Lower lobe of right lung (tissue), 2 donors: ENCODE measurements at regions not wholly inside any gene's neighbourhood (a gene's known extent, or its start where the extent isn't known, plus 50 kb on each side); places are given as distances from the start of the nearest gene placed in this dataset.
A peak's percentile ranks its signal among the peaks of the same experiment; 100 is the strongest.

Source experiments
- ATAC-seq, 2 donors: fragments of 200-7000 bp; cut with Tn5 transposase; one replicate each; pipeline ENCODE4 v1.9.1; 2020 to 2022; ENCODE audit warnings: mild to moderate bottlenecking in 2 of 2, moderate library complexity in 2 of 2
- DNase-seq: peaks from one replicate; pipeline ENCODE4 v3.0.0-alpha.2; 2020
- H3K27ac ChIP-seq: fragments of 200-600 bp; one replicate; pipeline ENCODE4 v1.8.0; 2022
- H3K27me3 ChIP-seq: fragments of 200-600 bp; one replicate; pipeline ENCODE4 v1.8.0; 2022; ENCODE audit warnings: low read depth
- H3K36me3 ChIP-seq: fragments of 200-600 bp; one replicate; pipeline ENCODE4 v1.8.0; 2022; ENCODE audit warnings: mild to moderate bottlenecking
- H3K4me1 ChIP-seq: fragments of 200-600 bp; one replicate; pipeline ENCODE4 v1.8.0; 2022
- H3K4me3 ChIP-seq: fragments of 200-600 bp; one replicate; pipeline ENCODE4 v1.8.0; 2022; ENCODE audit warnings: mild to moderate bottlenecking
- H3K9me3 ChIP-seq: fragments of 200-600 bp; one replicate; pipeline ENCODE4 v1.8.0; 2022
- intact Hi-C: fragments of 100-400 bp; cut with DNase I; formaldehyde crosslinking; loops from one replicate; pipeline ENCODE4 v1.11.0; 2022
- TF ChIP-seq, protein P1 (sequence below): fragments of 200-600 bp; IDR thresholded peaks from one replicate; pipeline ENCODE4 v1.8.0; 2022; ENCODE audit warnings: antibody characterized with exemption, mild to moderate bottlenecking
- donor health status: DM: no; HTN: yes; CAD: no; lungs with severe emphysema.

DNA sequence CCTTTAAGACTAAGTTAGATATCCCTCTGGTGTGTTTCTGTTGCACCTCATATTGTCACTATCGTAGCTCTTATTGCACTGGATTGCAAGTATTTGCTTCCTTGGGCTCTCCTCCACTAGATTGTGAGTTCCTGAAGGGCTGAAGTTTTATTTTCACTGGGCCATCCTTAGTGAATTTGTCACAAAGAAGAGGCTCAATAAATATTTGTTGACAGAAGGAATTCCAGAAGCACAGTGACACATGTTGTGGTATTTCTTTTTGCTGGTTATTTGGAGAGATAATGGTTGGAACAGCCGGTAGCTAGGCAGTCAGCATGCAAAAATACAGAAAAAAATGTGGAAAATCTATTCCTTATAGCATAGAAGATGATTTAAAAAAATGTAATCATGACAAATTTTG, 129.9 kb upstream of the ZRANB2 start:
- Histone ChIP-seq H3K4me1 (no peaks in the 10 kb centered on the region), H3K36me3 (no peaks in the 10 kb centered on the region), H3K9me3 (no peaks in the 10 kb centered on the region), H3K27ac (no peak overlapping the region), H3K27me3 (no peaks in the 10 kb centered on the region), H3K4me3 (no peak overlapping the region)
- ATAC-seq (no peak), DNase-seq (no peak)
- TF ChIP-seq, protein P1, sequence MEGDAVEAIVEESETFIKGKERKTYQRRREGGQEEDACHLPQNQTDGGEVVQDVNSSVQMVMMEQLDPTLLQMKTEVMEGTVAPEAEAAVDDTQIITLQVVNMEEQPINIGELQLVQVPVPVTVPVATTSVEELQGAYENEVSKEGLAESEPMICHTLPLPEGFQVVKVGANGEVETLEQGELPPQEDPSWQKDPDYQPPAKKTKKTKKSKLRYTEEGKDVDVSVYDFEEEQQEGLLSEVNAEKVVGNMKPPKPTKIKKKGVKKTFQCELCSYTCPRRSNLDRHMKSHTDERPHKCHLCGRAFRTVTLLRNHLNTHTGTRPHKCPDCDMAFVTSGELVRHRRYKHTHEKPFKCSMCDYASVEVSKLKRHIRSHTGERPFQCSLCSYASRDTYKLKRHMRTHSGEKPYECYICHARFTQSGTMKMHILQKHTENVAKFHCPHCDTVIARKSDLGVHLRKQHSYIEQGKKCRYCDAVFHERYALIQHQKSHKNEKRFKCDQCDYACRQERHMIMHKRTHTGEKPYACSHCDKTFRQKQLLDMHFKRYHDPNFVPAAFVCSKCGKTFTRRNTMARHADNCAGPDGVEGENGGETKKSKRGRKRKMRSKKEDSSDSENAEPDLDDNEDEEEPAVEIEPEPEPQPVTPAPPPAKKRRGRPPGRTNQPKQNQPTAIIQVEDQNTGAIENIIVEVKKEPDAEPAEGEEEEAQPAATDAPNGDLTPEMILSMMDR: no peak
- intact Hi-C loops: no loop called here

DNA sequence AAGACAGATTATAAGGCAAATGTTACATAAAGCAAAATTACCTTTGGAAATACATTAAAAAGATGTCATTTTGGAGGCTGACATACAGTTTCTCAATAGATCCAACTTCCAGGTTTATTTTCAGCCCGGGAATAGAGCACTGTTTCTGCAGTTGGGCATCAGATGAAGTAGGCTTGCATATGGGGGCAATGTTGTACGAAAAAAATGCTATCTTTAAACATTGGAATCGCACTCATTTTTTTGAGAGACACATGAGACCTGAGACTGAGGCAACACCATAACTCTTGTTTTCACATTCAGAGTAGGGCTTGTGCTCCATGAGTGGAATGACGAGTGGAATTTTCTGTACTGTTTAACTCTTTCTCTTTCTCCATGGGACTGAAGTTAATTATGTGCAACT, 122.4 kb upstream of the ZRANB2 start:
- TF ChIP-seq, protein P1: no peak
- ATAC-seq: no peak
- intact Hi-C loops: no loop called here
- no peaks in the 10 kb centered on the region for H3K4me1 ChIP-seq
- no peaks in the 10 kb centered on the region for H3K36me3 ChIP-seq
- DNase-seq: no peak
- no peaks in the 10 kb centered on the region for H3K9me3 ChIP-seq
- no peak overlapping the region for H3K4me3 ChIP-seq
- no peak overlapping the region for H3K27ac ChIP-seq
- H3K27me3 ChIP-seq: no peaks in the 10 kb centered on the region

DNA sequence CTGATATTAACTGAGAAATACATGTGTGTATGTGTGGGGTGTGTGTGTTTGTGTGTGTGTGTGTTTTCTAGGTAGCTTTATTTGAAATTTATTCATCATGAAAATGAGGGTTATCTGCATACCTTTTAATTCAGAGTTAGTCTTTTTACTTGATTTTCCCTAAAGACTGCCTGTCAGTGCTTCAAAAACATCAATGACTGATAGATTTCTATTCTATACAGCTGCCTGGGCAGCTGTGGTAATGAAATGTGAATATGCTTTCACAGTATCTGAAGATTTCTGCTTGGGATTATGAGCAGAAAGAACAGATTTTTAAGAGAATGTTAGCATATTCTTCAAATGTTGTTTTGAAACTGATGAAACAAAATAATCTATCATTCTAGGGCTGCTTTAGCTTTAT, 119.7 kb upstream of the ZRANB2 start:
- H3K4me1 ChIP-seq: no peaks in the 10 kb centered on the region
- H3K27ac ChIP-seq: no peak overlapping the region
- ATAC-seq: no peak
- no peaks in the 10 kb centered on the region for H3K9me3 ChIP-seq
- no peaks in the 10 kb centered on the region for H3K36me3 ChIP-seq
- no peak for DNase-seq
- no peaks in the 10 kb centered on the region for H3K27me3 ChIP-seq
- intact Hi-C loops: no loop called here
- TF ChIP-seq, protein P1: no peak
- H3K4me3 ChIP-seq: no peak overlapping the region

DNA sequence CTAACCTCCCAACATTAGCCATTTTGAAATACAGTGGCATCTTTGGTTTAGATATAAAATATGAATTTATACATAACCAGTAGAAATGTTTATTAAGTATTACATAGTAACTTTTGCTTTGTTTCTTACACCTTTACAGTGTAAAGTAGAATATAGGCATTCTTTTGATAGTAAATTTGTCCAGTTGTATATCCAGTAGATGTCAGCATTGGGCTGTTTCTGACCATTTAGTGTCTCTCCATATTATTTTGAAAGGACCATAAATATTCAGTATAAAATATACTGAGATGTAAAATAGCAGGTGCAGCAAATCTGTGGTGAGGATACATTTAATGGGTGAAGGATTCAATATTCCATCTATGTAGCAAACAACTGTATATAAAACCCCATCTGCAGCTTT, 115.8 kb upstream of the ZRANB2 start:
- Histone ChIP-seq H3K27me3 (no peaks in the 10 kb centered on the region), H3K27ac (no peak overlapping the region), H3K36me3 (no peaks in the 10 kb centered on the region), H3K9me3 (no peaks in the 10 kb centered on the region), H3K4me1 (no peaks in the 10 kb centered on the region), H3K4me3 (no peak overlapping the region)
- no peak for DNase-seq
- intact Hi-C loops: no loop called here
- TF ChIP-seq, protein P1: peak; percentile 32
- ATAC-seq: peak in 1 of 2 donors; percentile 74

DNA sequence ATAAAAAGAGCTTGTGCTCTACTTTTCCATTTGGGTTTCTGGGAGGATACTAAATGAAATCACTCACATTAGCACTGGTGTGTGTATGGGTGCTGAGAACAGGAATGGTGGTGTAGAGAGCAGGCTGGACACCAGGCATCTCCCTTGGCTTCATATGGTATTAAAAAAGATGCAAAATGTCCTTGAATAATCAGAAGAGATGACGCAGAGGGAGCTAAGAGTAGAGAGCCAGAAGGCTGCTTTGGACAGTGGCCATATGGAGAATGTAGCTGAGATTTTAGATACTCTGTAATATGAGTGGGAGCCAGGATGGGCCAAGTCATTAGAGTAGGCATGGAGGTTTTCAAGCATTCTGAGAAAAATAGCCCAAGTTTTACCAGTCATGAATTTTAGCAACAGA, 112.3 kb upstream of the ZRANB2 start:
- Histone ChIP-seq H3K27me3 (no peaks in the 10 kb centered on the region), H3K4me3 (no peak overlapping the region), H3K36me3 (no peaks in the 10 kb centered on the region), H3K4me1 (no peaks in the 10 kb centered on the region), H3K9me3 (no peaks in the 10 kb centered on the region), H3K27ac (no peak overlapping the region)
- TF ChIP-seq, protein P1: no peak
- intact Hi-C loops: no loop called here
- DNase-seq: no peak
- no peak for ATAC-seq

DNA sequence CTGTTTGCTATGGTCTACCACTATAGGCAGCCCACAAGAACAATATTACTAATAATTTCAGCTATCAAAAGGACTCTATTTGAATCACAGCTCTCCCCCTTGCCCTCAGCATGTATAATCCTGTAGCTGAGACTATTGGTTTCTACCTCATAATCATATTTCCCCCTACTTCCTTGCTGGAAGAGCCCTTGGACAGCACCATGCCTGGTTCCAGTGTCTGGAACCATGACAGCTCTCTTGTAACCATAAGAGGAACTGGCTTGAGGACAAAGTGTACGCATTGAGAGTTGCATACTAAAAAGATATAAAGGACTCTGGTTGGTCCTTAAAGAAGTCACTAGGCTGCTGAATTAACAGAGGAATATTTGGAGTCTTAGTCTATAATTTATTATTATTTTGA, 110.7 kb upstream of the ZRANB2 start:
- intact Hi-C loops: no loop called here
- Histone ChIP-seq H3K4me3 (no peak overlapping the region), H3K4me1 (no peaks in the 10 kb centered on the region), H3K9me3 (no peaks in the 10 kb centered on the region), H3K36me3 (no peaks in the 10 kb centered on the region), H3K27me3 (no peaks in the 10 kb centered on the region), H3K27ac (no peak overlapping the region)
- DNase-seq (no peak), ATAC-seq (peak in 1 of 2 donors; percentile 61)
- TF ChIP-seq, protein P1: no peak
